ENCODE measurements at regions not wholly inside any gene's neighbourhood (a gene's known extent, or its start where the extent isn't known, plus 50 kb on each side); places are given as distances from the start of the nearest gene placed in this dataset.

DNA sequence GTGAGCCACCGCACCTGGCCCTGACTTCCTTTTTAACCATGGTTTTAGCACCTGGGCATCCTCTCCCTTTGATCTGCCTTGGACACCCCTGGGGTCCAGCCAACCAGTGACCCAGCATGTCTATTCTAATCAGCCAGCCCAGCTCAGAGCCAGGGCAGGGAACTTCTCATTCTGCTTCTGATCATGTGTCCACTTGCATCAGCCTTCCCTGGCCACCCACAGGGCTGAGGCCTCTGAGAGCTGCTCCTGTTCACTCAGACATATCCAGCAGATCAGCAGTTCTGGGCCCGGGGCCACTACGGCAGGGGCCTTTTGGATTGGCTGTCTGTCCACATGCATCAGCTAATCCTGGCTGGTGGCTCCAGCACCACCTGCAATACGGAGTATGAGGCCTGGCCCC is 117.9 kb upstream of the MAP1LC3B2 start:
- TF ChIP-seq, protein P1, sequence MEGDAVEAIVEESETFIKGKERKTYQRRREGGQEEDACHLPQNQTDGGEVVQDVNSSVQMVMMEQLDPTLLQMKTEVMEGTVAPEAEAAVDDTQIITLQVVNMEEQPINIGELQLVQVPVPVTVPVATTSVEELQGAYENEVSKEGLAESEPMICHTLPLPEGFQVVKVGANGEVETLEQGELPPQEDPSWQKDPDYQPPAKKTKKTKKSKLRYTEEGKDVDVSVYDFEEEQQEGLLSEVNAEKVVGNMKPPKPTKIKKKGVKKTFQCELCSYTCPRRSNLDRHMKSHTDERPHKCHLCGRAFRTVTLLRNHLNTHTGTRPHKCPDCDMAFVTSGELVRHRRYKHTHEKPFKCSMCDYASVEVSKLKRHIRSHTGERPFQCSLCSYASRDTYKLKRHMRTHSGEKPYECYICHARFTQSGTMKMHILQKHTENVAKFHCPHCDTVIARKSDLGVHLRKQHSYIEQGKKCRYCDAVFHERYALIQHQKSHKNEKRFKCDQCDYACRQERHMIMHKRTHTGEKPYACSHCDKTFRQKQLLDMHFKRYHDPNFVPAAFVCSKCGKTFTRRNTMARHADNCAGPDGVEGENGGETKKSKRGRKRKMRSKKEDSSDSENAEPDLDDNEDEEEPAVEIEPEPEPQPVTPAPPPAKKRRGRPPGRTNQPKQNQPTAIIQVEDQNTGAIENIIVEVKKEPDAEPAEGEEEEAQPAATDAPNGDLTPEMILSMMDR (IDR thresholded peaks at IDR 0.05; ENCODE audit: insufficient read depth, low read depth, low read length, missing control alignments): no peak
- DNase-seq (ENCODE audit: low read depth): no peak
- no peak overlapping the region for H3K4me3 ChIP-seq (ENCODE audit: low read depth, low read length)

DNA sequence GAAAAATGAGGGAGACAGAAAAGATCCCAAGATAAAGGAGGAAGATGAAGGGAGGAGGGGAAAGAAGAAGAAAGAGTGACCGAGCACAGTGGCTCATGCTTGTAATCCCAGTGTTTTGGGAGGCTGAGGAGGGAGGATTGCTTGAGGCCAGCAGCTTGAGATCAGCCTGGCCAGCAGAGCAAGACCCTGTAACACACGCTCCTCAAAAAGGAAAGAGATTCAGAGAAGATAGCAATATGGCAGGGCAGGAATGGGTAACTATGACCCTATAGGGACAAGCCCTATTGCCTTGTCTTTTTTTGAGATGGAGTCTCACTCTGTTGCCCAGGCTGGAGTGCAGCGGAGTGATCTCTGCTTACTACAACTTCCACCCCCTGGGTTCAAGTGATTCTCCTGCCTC is 116.9 kb upstream of the MAP1LC3B2 start:
- TF ChIP-seq, protein P1 (IDR thresholded peaks at IDR 0.05; ENCODE audit: insufficient read depth, low read depth, low read length, missing control alignments): no peak
- no peak for DNase-seq (ENCODE audit: low read depth)
- H3K4me3 ChIP-seq (ENCODE audit: low read depth, low read length): no peak overlapping the region

GRCh38 chr12:116442946-116443345 is 116.2 kb upstream of the MAP1LC3B2 start:
- TF ChIP-seq, protein P1 (IDR thresholded peaks at IDR 0.05; ENCODE audit: insufficient read depth, low read depth, low read length, missing control alignments): no peak
- no peak for DNase-seq (ENCODE audit: low read depth)

GRCh38 chr12:116443821-116444589 is 115.2 kb upstream of the MAP1LC3B2 start:
- TF ChIP-seq, protein P1 (IDR thresholded peaks at IDR 0.05; ENCODE audit: insufficient read depth, low read depth, low read length, missing control alignments): no peak
- no peak for DNase-seq (ENCODE audit: low read depth)
- H3K4me3 ChIP-seq (ENCODE audit: low read depth, low read length): no peak overlapping the region

More at GRCh38 chr12:116442946-116443345, 116.2 kb upstream of the MAP1LC3B2 start:
- H3K4me3 ChIP-seq (ENCODE audit: low read depth, low read length): no peak overlapping the region

- TF ChIP-seq, protein P1 (IDR thresholded peaks at IDR 0.05; ENCODE audit: insufficient read depth, low read depth, low read length, missing control alignments): no peak
- H3K4me3 ChIP-seq (ENCODE audit: low read depth, low read length): no peak overlapping the region
- no peak for DNase-seq (ENCODE audit: low read depth)
These were observed 114.6 kb upstream of the MAP1LC3B2 start for GRCh38 chr12:116444590-116444943.

DNA sequence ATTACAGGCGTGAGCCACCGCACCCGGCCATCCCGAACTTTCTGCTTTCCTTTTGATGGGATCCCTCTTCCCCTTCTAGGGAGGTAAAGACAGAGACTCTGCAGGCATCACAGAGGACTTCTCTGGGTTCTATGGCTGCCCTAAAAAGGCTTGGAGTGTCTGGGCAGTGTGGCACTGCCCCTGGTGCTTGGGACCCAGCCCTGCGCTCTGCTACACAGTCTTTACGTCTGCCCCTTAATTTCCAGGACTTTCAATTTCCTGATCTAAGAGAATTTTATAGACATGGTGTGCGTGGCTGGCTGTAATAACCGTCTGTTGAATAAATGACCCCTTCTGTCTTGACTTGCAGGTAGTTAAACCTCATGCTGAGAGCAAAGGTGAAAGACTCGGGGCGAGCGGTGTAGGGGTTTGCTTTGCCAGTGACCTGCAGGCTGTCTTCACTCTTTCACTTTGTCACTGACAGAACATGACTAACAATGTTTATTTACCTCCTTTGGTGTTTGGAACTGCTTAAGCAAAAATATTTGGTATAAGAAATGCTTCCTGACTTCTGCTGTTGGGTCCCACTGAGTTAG is 110.9 kb upstream of the MAP1LC3B2 start:
- DNase-seq (ENCODE audit: low read depth): no peak
- TF ChIP-seq, protein P1 (IDR thresholded peaks at IDR 0.05; ENCODE audit: insufficient read depth, low read depth, low read length, missing control alignments): no peak

More for the DNA sequence above, 110.9 kb upstream of the MAP1LC3B2 start:
- no peak overlapping the region for H3K4me3 ChIP-seq (ENCODE audit: low read depth, low read length)

All from GM12865 (cell line).